ENCODE measurements at regions not wholly inside any gene's neighbourhood (a gene's known extent, or its start where the extent isn't known, plus 50 kb on each side); places are given as distances from the start of the nearest gene placed in this dataset.

DNA sequence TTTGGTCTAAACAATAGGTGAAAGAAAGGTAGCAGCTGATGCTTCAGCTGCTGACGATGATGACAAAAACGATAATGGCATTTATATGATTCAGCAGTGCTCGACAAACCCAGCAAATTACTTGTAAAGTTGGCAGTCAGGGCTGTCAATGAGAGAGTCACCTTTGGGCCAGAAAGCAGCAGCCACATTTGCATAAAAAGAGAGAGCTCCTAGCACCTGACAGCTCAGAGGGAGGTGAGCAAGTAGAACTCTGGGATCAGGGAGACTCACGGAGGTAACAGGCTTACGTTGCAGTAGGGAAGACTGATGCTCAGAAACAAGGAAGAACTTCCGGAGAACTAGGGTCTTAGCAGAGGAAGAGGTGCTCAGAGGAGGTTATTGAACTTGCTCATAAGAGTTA is 291.9 kb upstream of the ZFHX3 start:
- Histone ChIP-seq H3K9me3 (no peaks in the 10 kb centered on the region), H4K20me1 (ENCODE audit: insufficient read depth) (no peaks in the 10 kb centered on the region), H3K4me2 (no peak overlapping the region), H3K79me2 (ENCODE audit: insufficient read depth) (no peaks in the 10 kb centered on the region), H3K4me1 (ENCODE audit: control insufficient read depth in 1 of 2, insufficient read depth in 2 of 2, low read depth in 1 of 2, low read length in 1 of 2) (peaks cover 0 to 4% of the 10 kb centered on the region in 2 experiments; a peak in 1 of 4 replicates), H3K27ac (ENCODE audit: low read depth in 2 of 2, low read length in 1 of 2) (no peak overlapping the region), H3K27me3 (ENCODE audit: insufficient read depth) (no peaks in the 10 kb centered on the region), H3K9me2 (no peaks in the 10 kb centered on the region), H3F3A (replicated peaks; ENCODE audit: insufficient read depth) (no peaks in the 10 kb centered on the region), H2AFZ (ENCODE audit: low read depth) (no peak overlapping the region), H3K4me3 (ENCODE audit: low read depth in 2 of 2, low read length in 1 of 2) (no peak overlapping the region), H3K36me3 (replicated peaks in 1 of 2; ENCODE audit: control insufficient read depth in 1 of 2, insufficient read depth in 2 of 2, low read length in 1 of 2) (no peaks in the 10 kb centered on the region), H3K9ac (no peak overlapping the region)
- ChIA-PET POLR2A (no interaction called here), CTCF (interaction anchor here (0.9 kb wide), 1 partner anchor 21 kb away, joined by 4 read pairs; no protein-coding TSS in a partner anchor)
- 50% methylated on average over 6 of the region's 6 CpGs for WGBS (ENCODE audit: low lambda C conversion rate)
- TF ChIP-seq RCOR1 (IDR thresholded peaks at IDR 0.05; ENCODE audit: low read length) = no peak
- TF ChIP-seq RAD21 (IDR thresholded peaks at IDR 0.05; ENCODE audit: low read length) = no peak
- TF ChIP-seq SMC3 (IDR thresholded peaks at IDR 0.05; ENCODE audit: low read depth, low read length) = no peak
- TF ChIP-seq POLR2AphosphoS5 (IDR thresholded peaks at IDR 0.05; ENCODE audit: low read depth, low read length) = no peak
- no peak for TF ChIP-seq MXI1 (IDR thresholded peaks at IDR 0.05; ENCODE audit: low read depth, low read length)
- TF ChIP-seq ELF1 (IDR thresholded peaks at IDR 0.05) = no peak
- TF ChIP-seq, protein P1, sequence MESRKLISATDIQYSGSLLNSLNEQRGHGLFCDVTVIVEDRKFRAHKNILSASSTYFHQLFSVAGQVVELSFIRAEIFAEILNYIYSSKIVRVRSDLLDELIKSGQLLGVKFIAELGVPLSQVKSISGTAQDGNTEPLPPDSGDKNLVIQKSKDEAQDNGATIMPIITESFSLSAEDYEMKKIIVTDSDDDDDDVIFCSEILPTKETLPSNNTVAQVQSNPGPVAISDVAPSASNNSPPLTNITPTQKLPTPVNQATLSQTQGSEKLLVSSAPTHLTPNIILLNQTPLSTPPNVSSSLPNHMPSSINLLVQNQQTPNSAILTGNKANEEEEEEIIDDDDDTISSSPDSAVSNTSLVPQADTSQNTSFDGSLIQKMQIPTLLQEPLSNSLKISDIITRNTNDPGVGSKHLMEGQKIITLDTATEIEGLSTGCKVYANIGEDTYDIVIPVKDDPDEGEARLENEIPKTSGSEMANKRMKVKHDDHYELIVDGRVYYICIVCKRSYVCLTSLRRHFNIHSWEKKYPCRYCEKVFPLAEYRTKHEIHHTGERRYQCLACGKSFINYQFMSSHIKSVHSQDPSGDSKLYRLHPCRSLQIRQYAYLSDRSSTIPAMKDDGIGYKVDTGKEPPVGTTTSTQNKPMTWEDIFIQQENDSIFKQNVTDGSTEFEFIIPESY (IDR thresholded peaks at IDR 0.05; ENCODE audit: borderline replicate concordance, low read depth) = no peak
- no peak for TF ChIP-seq CHD2 (IDR thresholded peaks at IDR 0.05; ENCODE audit: low read length, partially characterized antibody)
- TF ChIP-seq MEF2A (IDR thresholded peaks at IDR 0.05; ENCODE audit: borderline replicate concordance, low read depth) = no peak
- TF ChIP-seq TEAD4 (IDR thresholded peaks at IDR 0.05; ENCODE audit: borderline replicate concordance, insufficient read depth) = no peak
- TF ChIP-seq FOXJ3 (CRISPR knock-in tag; IDR thresholded peaks at IDR 0.05) = no peak
- TF ChIP-seq, protein P2, sequence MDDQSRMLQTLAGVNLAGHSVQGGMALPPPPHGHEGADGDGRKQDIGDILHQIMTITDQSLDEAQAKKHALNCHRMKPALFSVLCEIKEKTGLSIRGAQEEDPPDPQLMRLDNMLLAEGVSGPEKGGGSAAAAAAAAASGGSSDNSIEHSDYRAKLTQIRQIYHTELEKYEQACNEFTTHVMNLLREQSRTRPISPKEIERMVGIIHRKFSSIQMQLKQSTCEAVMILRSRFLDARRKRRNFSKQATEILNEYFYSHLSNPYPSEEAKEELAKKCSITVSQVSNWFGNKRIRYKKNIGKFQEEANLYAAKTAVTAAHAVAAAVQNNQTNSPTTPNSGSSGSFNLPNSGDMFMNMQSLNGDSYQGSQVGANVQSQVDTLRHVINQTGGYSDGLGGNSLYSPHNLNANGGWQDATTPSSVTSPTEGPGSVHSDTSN (IDR thresholded peaks at IDR 0.05) = no peak
- no peak for TF ChIP-seq FOSL2 (IDR thresholded peaks at IDR 0.05; ENCODE audit: borderline replicate concordance, low read depth)
- TF ChIP-seq TAF1 (IDR thresholded peaks at IDR 0.05; ENCODE audit: borderline replicate concordance, low read depth, low read length) = no peak
- TF ChIP-seq, protein P3, sequence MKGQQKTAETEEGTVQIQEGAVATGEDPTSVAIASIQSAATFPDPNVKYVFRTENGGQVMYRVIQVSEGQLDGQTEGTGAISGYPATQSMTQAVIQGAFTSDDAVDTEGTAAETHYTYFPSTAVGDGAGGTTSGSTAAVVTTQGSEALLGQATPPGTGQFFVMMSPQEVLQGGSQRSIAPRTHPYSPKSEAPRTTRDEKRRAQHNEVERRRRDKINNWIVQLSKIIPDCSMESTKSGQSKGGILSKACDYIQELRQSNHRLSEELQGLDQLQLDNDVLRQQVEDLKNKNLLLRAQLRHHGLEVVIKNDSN (IDR thresholded peaks at IDR 0.05; ENCODE audit: borderline replicate concordance, low read depth) = no peak
- DNase-seq = no peak

All from SK-N-SH (cell line).